ENCODE measurements at regions not wholly inside any gene's neighbourhood (a gene's known extent, or its start where the extent isn't known, plus 50 kb on each side); places are given as distances from the start of the nearest gene placed in this dataset. TPM values are rescaled to one million over a fixed set of nuclear protein-coding genes. Genes with fewer than 3 reads are reported as not detected.

Small RNA genes in the stretch of these regions (small RNA-seq; reads per million reads assigned to genes)
- not detected for gene AC093815.1

All from body of pancreas (tissue), 1 donor.